ENCODE measurements at regions not wholly inside any gene's neighbourhood (a gene's known extent, or its start where the extent isn't known, plus 50 kb on each side); places are given as distances from the start of the nearest gene placed in this dataset.

DNA sequence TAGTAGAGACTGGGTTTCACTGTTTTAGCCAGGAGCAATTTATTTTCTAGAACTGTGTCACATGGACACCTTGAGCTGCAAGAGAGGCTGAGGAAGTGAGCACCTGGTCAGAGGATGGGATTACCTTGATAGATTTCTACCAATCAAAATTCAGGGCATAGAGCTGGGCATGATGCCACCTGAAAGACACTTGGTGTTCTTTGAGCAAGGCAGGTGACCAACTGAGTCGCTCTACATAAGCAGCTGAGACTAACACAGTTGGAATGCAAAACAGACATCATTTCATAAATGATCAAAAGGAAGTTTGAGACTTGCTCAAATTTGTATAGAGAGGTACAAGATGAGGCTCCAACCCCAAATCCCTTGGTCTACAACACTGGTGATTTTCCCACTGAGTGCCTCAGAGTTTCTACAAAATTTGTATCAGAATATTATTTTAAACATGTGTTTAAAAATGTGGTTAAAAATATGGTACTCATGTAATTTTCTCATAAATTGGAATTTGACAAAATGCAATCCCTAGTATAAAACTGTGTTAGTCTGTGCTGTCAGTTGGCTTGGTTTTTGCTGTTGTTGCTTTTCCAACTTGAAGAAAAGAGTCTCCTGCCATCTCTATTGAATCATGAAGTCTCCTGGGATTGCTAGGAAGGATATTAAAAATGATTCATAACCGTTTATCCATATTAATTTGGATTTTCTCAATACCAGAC lies 156.4 kb upstream of the MDFIC start:
- no TSS peak for BruUV-seq (replicated peaks)
- DNase-seq (ENCODE audit: extremely low read depth in 1 of 4, low spot score in 3 of 4) (no peak), FAIRE-seq (no peak), ATAC-seq (no peak)
- Histone ChIP-seq H4K20me1 (replicated peaks; ENCODE audit: control insufficient read depth, insufficient read depth, low read length) (no peaks in the 10 kb centered on the region), H3K9me3 (replicated peaks; ENCODE audit: control insufficient read depth, insufficient read depth, low read depth, low read length) (0 out of 2 replicates have a peak, but pooled peaks cover 2% of the 10 kb centered on the region), H3K79me2 (ENCODE audit: control insufficient read depth, insufficient read depth, low read length) (no peaks in the 10 kb centered on the region), H3K4me1 (replicated peaks in 1 of 2; ENCODE audit: control insufficient read depth in 2 of 2, insufficient read depth in 2 of 2, low read length in 2 of 2) (no peaks in the 10 kb centered on the region), H3K27me3 (ENCODE audit: control insufficient read depth in 2 of 2, insufficient read depth in 2 of 2, low read length in 2 of 2) (no peaks in the 10 kb centered on the region), H3K4me2 (ENCODE audit: insufficient read depth, low read length) (no peak overlapping the region), H3K36me3 (ENCODE audit: control insufficient read depth, insufficient read depth, low read length) (no peaks in the 10 kb centered on the region), H3K27ac (ENCODE audit: extremely low read depth, low read depth, low read length) (no peak overlapping the region), H3K4me3 (no peak overlapping the region), H2AFZ (ENCODE audit: low read depth, low read length) (no peak overlapping the region), H3K9ac (ENCODE audit: insufficient read depth in 1 of 2, low read depth in 2 of 2, low read length in 2 of 2) (no peak overlapping the region), H3K9me1 (ENCODE audit: control insufficient read depth, insufficient read depth, low read length) (no peaks in the 10 kb centered on the region)
- in situ Hi-C loops (cut with MboI) (no loop called here), intact Hi-C loops (cut with micrococcal nuclease) (no loop called here)
- ChIA-PET POLR2A (no interaction called here), CTCF (ENCODE audit: low intra/inter-chr PET ratio) (no interaction called here)
- WGBS (ENCODE audit: insufficient coverage, low coverage, missing lambda C conversion rate), result 0% methylated on average over 2 of the region's 2 CpGs
- TF ChIP-seq, protein P1, sequence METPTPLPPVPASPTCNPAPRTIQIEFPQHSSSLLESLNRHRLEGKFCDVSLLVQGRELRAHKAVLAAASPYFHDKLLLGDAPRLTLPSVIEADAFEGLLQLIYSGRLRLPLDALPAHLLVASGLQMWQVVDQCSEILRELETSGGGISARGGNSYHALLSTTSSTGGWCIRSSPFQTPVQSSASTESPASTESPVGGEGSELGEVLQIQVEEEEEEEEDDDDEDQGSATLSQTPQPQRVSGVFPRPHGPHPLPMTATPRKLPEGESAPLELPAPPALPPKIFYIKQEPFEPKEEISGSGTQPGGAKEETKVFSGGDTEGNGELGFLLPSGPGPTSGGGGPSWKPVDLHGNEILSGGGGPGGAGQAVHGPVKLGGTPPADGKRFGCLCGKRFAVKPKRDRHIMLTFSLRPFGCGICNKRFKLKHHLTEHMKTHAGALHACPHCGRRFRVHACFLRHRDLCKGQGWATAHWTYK (CRISPR knock-in tag; IDR thresholded peaks at IDR 0.05), result no peak
- TF ChIP-seq HNRNPK (IDR thresholded peaks at IDR 0.05; ENCODE audit: low read depth, low read length, poor library complexity, severe bottlenecking) (no peak), TARDBP (IDR thresholded peaks at IDR 0.05) (no peak), ZKSCAN8 (CRISPR knock-in tag; IDR thresholded peaks at IDR 0.05) (no peak), HDAC1 (IDR thresholded peaks at IDR 0.05) (no peak), ZBED1 (IDR thresholded peaks at IDR 0.05) (no peak), EGR1 (conservative IDR thresholded peaks at IDR 0.05) (no peak), BCL6 (CRISPR knock-in tag; IDR thresholded peaks at IDR 0.05) (no peak), MYNN (IDR thresholded peaks at IDR 0.05) (no peak), MYNN (CRISPR knock-in tag; IDR thresholded peaks at IDR 0.05) (no peak), HMGN3 (IDR thresholded peaks at IDR 0.05; ENCODE audit: borderline replicate concordance, extremely low read depth, insufficient read length, low read depth, low read length) (no peak), DNMT1 (IDR thresholded peaks at IDR 0.05) (no peak), ZNF436 (CRISPR knock-in tag; IDR thresholded peaks at IDR 0.05) (no peak)
- TF ChIP-seq, protein P2, sequence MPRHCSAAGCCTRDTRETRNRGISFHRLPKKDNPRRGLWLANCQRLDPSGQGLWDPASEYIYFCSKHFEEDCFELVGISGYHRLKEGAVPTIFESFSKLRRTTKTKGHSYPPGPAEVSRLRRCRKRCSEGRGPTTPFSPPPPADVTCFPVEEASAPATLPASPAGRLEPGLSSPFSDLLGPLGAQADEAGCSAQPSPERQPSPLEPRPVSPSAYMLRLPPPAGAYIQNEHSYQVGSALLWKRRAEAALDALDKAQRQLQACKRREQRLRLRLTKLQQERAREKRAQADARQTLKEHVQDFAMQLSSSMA (CRISPR knock-in tag; IDR thresholded peaks at IDR 0.05), result no peak
- TF ChIP-seq, protein P3, sequence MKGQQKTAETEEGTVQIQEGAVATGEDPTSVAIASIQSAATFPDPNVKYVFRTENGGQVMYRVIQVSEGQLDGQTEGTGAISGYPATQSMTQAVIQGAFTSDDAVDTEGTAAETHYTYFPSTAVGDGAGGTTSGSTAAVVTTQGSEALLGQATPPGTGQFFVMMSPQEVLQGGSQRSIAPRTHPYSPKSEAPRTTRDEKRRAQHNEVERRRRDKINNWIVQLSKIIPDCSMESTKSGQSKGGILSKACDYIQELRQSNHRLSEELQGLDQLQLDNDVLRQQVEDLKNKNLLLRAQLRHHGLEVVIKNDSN (CRISPR knock-in tag; IDR thresholded peaks at IDR 0.05), result no peak
- TF ChIP-seq, protein P4, sequence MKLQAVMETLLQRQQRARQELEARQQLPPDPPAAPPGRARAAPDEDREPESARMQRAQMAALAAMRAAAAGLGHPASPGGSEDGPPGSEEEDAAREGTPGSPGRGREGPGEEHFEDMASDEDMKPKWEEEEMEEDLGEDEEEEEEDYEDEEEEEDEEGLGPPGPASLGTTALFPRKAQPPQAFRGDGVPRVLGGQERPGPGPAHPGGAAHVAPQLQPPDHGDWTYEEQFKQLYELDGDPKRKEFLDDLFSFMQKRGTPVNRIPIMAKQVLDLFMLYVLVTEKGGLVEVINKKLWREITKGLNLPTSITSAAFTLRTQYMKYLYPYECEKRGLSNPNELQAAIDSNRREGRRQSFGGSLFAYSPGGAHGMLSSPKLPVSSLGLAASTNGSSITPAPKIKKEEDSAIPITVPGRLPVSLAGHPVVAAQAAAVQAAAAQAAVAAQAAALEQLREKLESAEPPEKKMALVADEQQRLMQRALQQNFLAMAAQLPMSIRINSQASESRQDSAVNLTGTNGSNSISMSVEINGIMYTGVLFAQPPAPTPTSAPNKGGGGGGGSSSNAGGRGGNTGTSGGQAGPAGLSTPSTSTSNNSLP (IDR thresholded peaks at IDR 0.05; ENCODE audit: borderline replicate concordance, low read depth, low read length), result no peak
